ENCODE measurements at regions not wholly inside any gene's neighbourhood (a gene's known extent, or its start where the extent isn't known, plus 50 kb on each side); places are given as distances from the start of the nearest gene placed in this dataset.

GRCh38 chr3:152662157-152662556 lies 172.8 kb upstream of the P2RY1 start:
- Histone ChIP-seq H3K9me3 (ENCODE audit: control insufficient read depth in 4 of 4, insufficient read depth in 3 of 4, low read length in 3 of 4) (no peaks in the 10 kb centered on the region), H3K4me3 (no peak overlapping the region), H3K36me3 (ENCODE audit: control insufficient read depth in 4 of 4, insufficient read depth in 4 of 4, low read length in 4 of 4) (no peaks in the 10 kb centered on the region), H3K4me1 (ENCODE audit: control insufficient read depth in 5 of 5, insufficient read depth in 5 of 5, low read length in 5 of 5) (peaks cover 0 to 19% (median under 1%) of the 10 kb centered on the region in 5 donors), H3K9ac (ENCODE audit: insufficient read depth in 1 of 2, low read length in 2 of 2) (no peak overlapping the region), H3K27me3 (ENCODE audit: control insufficient read depth in 3 of 3, insufficient read depth in 3 of 3, low read length in 2 of 3) (no peaks in the 10 kb centered on the region), H3K27ac (ENCODE audit: low read depth in 1 of 2, low read length in 1 of 2) (no peak overlapping the region)
- DNase-seq, result no peak
- no peak for ATAC-seq (ENCODE audit: insufficient read depth, low FRiP score)
- TF ChIP-seq, protein P1, sequence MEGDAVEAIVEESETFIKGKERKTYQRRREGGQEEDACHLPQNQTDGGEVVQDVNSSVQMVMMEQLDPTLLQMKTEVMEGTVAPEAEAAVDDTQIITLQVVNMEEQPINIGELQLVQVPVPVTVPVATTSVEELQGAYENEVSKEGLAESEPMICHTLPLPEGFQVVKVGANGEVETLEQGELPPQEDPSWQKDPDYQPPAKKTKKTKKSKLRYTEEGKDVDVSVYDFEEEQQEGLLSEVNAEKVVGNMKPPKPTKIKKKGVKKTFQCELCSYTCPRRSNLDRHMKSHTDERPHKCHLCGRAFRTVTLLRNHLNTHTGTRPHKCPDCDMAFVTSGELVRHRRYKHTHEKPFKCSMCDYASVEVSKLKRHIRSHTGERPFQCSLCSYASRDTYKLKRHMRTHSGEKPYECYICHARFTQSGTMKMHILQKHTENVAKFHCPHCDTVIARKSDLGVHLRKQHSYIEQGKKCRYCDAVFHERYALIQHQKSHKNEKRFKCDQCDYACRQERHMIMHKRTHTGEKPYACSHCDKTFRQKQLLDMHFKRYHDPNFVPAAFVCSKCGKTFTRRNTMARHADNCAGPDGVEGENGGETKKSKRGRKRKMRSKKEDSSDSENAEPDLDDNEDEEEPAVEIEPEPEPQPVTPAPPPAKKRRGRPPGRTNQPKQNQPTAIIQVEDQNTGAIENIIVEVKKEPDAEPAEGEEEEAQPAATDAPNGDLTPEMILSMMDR (IDR thresholded peaks at IDR 0.05; ENCODE audit: control extremely low read depth, extremely low read depth), result no peak
- WGBS, 2 donors, result 92 to 96% methylated on average over 2 of the region's 2 CpGs

GRCh38 chr3:152664766-152665165 lies 170.2 kb upstream of the P2RY1 start:
- DNase-seq (no peak), ATAC-seq (ENCODE audit: insufficient read depth, low FRiP score) (no peak)
- no peaks in the 10 kb centered on the region for H3K27me3 ChIP-seq (ENCODE audit: control insufficient read depth in 3 of 3, insufficient read depth in 3 of 3, low read length in 2 of 3)

GRCh38 chr3:152667267-152667666 lies 167.7 kb upstream of the P2RY1 start:
- TF ChIP-seq, protein P1 (IDR thresholded peaks at IDR 0.05; ENCODE audit: control extremely low read depth, extremely low read depth), result no peak
- Histone ChIP-seq H3K4me1 (ENCODE audit: control insufficient read depth in 5 of 5, insufficient read depth in 5 of 5, low read length in 5 of 5) (peaks cover 0 to 20% (median 0%) of the 10 kb centered on the region in 5 donors), H3K27ac (ENCODE audit: low read depth in 1 of 2, low read length in 1 of 2) (no peak overlapping the region), H3K9me3 (ENCODE audit: control insufficient read depth in 4 of 4, insufficient read depth in 3 of 4, low read length in 3 of 4) (no peaks in the 10 kb centered on the region), H3K9ac (ENCODE audit: insufficient read depth in 1 of 2, low read length in 2 of 2) (no peak overlapping the region), H3K4me3 (no peak overlapping the region), H3K36me3 (ENCODE audit: control insufficient read depth in 4 of 4, insufficient read depth in 4 of 4, low read length in 4 of 4) (no peaks in the 10 kb centered on the region), H3K27me3 (ENCODE audit: control insufficient read depth in 3 of 3, insufficient read depth in 3 of 3, low read length in 2 of 3) (no peaks in the 10 kb centered on the region)
- DNase-seq, result no peak
- ATAC-seq (ENCODE audit: insufficient read depth, low FRiP score), result no peak

More at GRCh38 chr3:152664766-152665165, 170.2 kb upstream of the P2RY1 start:
- no peaks in the 10 kb centered on the region for H3K36me3 ChIP-seq (ENCODE audit: control insufficient read depth in 4 of 4, insufficient read depth in 4 of 4, low read length in 4 of 4)
- peaks cover 0 to 16% (median 0%) of the 10 kb centered on the region in 5 donors for H3K4me1 ChIP-seq (ENCODE audit: control insufficient read depth in 5 of 5, insufficient read depth in 5 of 5, low read length in 5 of 5)
- TF ChIP-seq, protein P1 (IDR thresholded peaks at IDR 0.05; ENCODE audit: control extremely low read depth, extremely low read depth), result no peak
- H3K9ac ChIP-seq (ENCODE audit: insufficient read depth in 1 of 2, low read length in 2 of 2), result no peak overlapping the region
- no peak overlapping the region for H3K4me3 ChIP-seq
- no peaks in the 10 kb centered on the region for H3K9me3 ChIP-seq (ENCODE audit: control insufficient read depth in 4 of 4, insufficient read depth in 3 of 4, low read length in 3 of 4)
- H3K27ac ChIP-seq (ENCODE audit: low read depth in 1 of 2, low read length in 1 of 2), result no peak overlapping the region

GRCh38 chr3:152669560-152669959 lies 165.4 kb upstream of the P2RY1 start:
- no peak overlapping the region for H3K9ac ChIP-seq (ENCODE audit: insufficient read depth in 1 of 2, low read length in 2 of 2)
- no peaks in the 10 kb centered on the region for H3K27me3 ChIP-seq (ENCODE audit: control insufficient read depth in 3 of 3, insufficient read depth in 3 of 3, low read length in 2 of 3)
- H3K4me3 ChIP-seq, result no peak overlapping the region
- 91 to 93% methylated on average over 4 of the region's 4 CpGs for WGBS, 2 donors
- H3K27ac ChIP-seq (ENCODE audit: low read depth in 1 of 2, low read length in 1 of 2), result no peak overlapping the region
- no peak for ATAC-seq (ENCODE audit: insufficient read depth, low FRiP score)
- H3K4me1 ChIP-seq (ENCODE audit: control insufficient read depth in 5 of 5, insufficient read depth in 5 of 5, low read length in 5 of 5), result peaks cover 0 to 21% (median 0%) of the 10 kb centered on the region in 5 donors
- TF ChIP-seq, protein P1 (IDR thresholded peaks at IDR 0.05; ENCODE audit: control extremely low read depth, extremely low read depth), result no peak
- DNase-seq, result no peak
- H3K9me3 ChIP-seq (ENCODE audit: control insufficient read depth in 4 of 4, insufficient read depth in 3 of 4, low read length in 3 of 4), result no peaks in the 10 kb centered on the region
- no peaks in the 10 kb centered on the region for H3K36me3 ChIP-seq (ENCODE audit: control insufficient read depth in 4 of 4, insufficient read depth in 4 of 4, low read length in 4 of 4)

Measured in lung (tissue), 11 donors.